COLO668 (cell line): ENCODE measurements at regions not wholly inside any gene's neighbourhood (a gene's known extent, or its start where the extent isn't known, plus 50 kb on each side); places are given as distances from the start of the nearest gene placed in this dataset.
"Not testable (repeated sequence)": the region's sequence is repeated elsewhere in the genome, so short reads cannot be mapped to it uniquely, and the experiment has no call there.

Experiments
- DNase-seq: peaks from one replicate; lab custom pipeline; 2025; ENCODE audit not compliant: unreplicated experiment; lab: John Stamatoyannopoulos, UW

- no peak for DNase-seq
Measured at GRCh38 chr7:89770161-89770560, 384.1 kb upstream of the STEAP1 start.

- DNase-seq, result no peak
Measured at GRCh38 chr7:89771003-89771636, 383.1 kb upstream of the STEAP1 start.

GRCh38 chr7:89772276-89772675 is 382.0 kb upstream of the STEAP1 start:
- DNase-seq, result no peak

DNA sequence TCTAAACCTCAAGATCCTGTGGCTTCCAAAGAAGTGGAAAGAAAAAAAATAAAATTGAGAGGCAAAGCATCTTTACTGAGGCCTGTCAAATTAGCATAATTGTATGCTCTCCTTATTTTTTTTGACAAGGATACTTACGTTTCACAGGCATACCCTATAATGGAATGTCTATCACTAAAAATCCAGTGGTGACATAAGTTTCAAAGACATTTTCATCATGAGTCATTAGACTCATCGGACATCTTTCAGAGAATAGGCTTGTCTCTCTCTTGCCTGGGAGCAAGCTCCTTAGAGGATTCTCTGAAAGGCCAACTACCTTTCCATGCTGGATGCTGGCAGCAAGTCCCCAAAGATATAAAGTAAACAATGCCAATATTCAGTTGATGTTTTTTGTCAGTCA is 380.7 kb upstream of the STEAP1 start:
- DNase-seq, result no peak

GRCh38 chr7:89775459-89775858 is 378.8 kb upstream of the STEAP1 start:
- DNase-seq, result no peak

GRCh38 chr7:89776980-89777379 is 377.3 kb upstream of the STEAP1 start:
- DNase-seq, result no peak

- DNase-seq, result no peak
Measured at GRCh38 chr7:89777499-89777898, 376.8 kb upstream of the STEAP1 start.

GRCh38 chr7:89780291-89780690 is 374.0 kb upstream of the STEAP1 start:
- no peak for DNase-seq

GRCh38 chr7:89796481-89796880 is 357.8 kb upstream of the STEAP1 start:
- DNase-seq, result no peak

DNA sequence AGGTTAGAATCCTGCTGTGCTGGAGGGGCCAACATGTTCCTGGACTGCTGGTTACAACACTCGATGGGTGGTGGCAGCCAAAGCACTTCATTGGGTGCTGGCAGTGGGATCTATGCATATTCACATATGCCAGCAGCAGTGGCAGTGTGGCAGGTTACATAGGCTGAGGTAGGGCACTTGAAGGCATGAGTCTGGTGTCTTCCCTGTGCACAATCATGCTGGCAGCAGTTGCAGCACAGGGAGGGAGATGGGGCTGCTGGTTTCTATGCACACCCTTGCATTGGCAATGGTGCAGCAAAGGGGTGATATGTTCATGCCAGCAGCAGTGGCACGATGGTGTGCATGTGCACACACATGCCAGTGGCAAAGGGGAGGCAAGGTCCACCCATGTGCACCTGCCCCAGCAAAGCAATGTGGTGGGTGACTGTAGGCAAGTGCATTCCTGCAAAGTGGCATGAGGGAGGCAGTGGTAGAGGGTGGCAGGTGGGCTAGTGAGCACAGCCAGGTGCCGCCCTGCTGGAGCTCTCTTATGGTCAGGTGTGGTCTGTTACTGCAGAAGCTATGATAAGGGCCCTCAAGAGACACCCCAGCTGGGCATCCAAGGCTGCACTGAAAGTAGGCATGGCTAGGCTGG is 356.2 kb upstream of the STEAP1 start:
- no peak for DNase-seq

DNA sequence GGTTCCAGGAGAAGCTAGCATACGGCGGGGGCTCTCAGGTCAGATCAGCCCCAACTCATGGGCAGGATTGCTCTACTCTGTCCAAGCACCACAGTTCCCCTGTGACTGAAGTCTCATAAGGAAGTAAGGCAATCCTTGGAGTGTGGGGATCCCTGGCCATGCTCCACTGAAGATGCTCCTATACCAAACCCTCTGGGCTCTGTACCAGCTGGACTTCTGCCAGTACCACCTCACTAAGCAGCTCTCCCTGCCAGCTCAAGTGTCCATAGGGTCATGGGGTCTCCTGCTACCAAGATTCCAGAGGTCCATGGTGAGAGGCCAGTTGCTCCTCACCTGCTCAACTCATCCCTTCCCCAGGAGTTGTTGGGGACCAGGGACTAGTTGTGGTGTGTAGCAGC is 355.7 kb upstream of the STEAP1 start:
- DNase-seq, result no peak

DNA sequence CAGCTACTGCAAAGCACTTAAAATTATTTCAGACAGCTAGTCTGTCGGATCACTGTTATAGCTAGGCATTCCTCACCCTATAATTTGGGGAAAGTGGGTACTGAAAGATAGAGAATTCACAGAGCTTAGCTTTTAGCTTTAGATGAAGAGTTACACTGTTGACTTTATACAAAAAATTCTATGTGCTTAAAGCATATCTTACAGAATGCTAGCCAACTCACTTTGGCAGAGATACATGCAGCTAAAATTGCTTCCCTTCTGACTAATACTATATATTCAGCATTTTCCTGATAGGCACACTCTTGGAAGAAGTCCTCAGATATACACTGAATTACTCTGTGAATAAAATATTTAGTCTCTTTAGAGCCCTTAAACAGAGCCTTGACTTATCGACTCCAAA is 353.5 kb upstream of the STEAP1 start:
- no peak for DNase-seq

DNA sequence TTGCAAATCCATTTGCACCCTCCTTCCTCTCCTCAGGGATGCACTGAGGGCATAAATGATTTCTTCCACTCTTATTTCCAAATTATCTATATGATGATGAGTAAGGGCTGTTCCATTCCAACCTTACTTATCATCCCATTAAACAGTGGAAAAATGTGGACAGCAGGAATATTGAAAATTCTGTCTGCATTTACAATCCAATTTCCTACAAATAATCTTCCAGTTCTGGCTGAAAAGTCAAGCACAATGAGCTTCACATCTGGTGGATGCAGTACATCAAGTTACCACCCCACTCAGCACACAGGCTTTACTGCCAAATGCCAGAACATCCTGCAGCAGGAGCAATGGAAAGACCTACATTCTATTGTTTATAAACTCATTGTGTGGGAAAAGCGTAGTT is 345.0 kb upstream of the STEAP1 start:
- no peak for DNase-seq

GRCh38 chr7:89813081-89813480 is 341.2 kb upstream of the STEAP1 start:
- DNase-seq, result no peak

GRCh38 chr7:89826121-89826520 is 328.1 kb upstream of the STEAP1 start:
- DNase-seq, result no peak

- DNase-seq, result no peak
Measured at GRCh38 chr7:89826557-89826956, 327.7 kb upstream of the STEAP1 start.

DNA sequence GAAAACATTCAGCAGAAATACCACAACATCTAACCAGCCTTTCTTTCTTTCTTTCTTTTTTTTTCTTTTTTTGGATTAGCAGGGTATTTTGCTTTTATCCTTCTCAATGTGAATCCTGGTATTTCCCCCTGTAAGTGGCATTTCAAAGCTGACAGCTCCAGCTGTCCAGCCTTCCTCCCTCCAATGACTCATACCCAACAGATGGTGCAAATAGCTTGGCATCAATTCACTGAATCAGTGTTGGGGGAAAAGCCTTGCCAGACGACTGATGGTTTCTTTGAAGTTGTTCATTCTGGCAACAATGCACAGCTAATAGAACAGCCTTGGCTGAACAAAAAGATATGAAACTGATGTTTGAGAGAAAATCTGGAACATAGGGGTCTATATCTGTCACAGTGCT is 316.8 kb upstream of the STEAP1 start:
- DNase-seq, result no peak

DNA sequence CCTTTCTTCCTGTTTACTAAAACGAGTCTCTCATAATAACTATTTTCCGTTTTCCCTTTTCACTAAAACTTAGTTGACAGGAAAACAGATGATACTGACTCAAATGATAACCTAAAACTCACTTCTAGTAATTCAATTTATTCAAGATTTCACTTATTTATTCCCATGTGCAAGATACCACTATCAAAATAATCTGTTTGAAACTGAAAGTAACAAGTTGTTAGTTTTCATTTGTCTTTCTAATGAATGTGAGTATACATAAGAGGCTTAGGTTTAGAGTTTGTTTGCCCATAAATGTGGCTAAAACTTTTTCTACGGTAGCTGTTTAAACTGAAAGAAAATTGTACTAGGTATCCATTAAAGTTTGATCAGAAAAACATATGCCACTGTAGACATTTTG is 314.9 kb upstream of the STEAP1 start:
- DNase-seq, result no peak

- DNase-seq, result no peak
Measured at GRCh38 chr7:89845952-89846351, 308.3 kb upstream of the STEAP1 start.

- DNase-seq, result no peak
Measured at GRCh38 chr7:89849052-89849451, 305.2 kb upstream of the STEAP1 start.

GRCh38 chr7:89857053-89857452 is 297.2 kb upstream of the STEAP1 start:
- not testable (repeated sequence) for DNase-seq

GRCh38 chr7:89857767-89858166 is 296.5 kb upstream of the STEAP1 start:
- no peak for DNase-seq

DNA sequence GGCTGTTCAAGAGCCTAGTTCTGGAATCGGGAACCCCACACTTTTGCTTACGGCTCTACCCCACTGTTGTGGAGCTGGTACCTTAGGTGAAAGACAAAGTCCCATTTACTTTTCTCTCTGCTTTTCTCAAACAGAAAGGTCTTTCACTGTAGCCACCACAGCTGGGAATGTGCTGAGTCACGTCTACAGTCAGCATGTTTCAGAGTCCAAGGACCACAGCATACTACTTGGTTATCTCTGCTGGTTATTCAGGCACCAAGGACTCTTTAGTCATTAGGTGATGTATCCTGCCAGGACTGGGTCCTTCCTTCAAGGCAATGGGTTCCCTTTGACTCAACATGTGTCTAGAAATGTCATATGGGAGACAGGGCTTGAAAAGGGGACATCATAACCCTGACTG is 266.8 kb upstream of the STEAP1 start:
- DNase-seq, result no peak
